Astrocyte (in vitro differentiated cells and primary cell): ENCODE measurements at regions not wholly inside any gene's neighbourhood (a gene's known extent, or its start where the extent isn't known, plus 50 kb on each side); places are given as distances from the start of the nearest gene placed in this dataset.

Experiments
- DNase-seq: peaks from one replicate; pipeline ENCODE4 v3.0.0-alpha.2; 2010; ENCODE audit warnings: low read depth
- FAIRE-seq: peaks from 2 replicates; lab custom pipeline; 2011; peaks lifted over from hg19 to GRCh38; lab: Jason Lieb, UNC
- H2AFZ ChIP-seq: 2 replicates; pipeline ENCODE4 v1.6.0; 2012; ENCODE audit warnings: low read depth, low read length, inconsistent platforms
- H3K27ac ChIP-seq: 2 replicates; pipeline ENCODE4 v1.5.1; 2011; ENCODE audit warnings: low read depth, low read length, inconsistent platforms
- H3K27me3 ChIP-seq: 2 replicates; pipeline ENCODE4 v1.6.0; 2011; ENCODE audit warnings: low read length, inconsistent platforms; ENCODE audit not compliant: insufficient read depth
- H3K36me3 ChIP-seq: 2 replicates; pipeline ENCODE4 v1.5.1; 2011; ENCODE audit warnings: low read length, inconsistent platforms; ENCODE audit not compliant: insufficient read depth
- H3K4me1 ChIP-seq: 2 replicates; pipeline ENCODE4 v1.5.1; 2011; ENCODE audit warnings: low read length, inconsistent platforms; ENCODE audit not compliant: insufficient read depth
- H3K4me2 ChIP-seq: 2 replicates; pipeline ENCODE4 v1.6.0; 2012; ENCODE audit warnings: low read length, inconsistent platforms
- H3K4me3 ChIP-seq: 2 replicates; pipeline ENCODE4 v1.5.1; 2011; ENCODE audit warnings: low read depth, mild to moderate bottlenecking, low read length, inconsistent platforms; ENCODE audit not compliant: insufficient read depth
- H3K79me2 ChIP-seq: 2 replicates; pipeline ENCODE4 v1.6.0; 2012; ENCODE audit warnings: mild to moderate bottlenecking, low read length, inconsistent platforms; ENCODE audit not compliant: insufficient read depth
- H3K9ac ChIP-seq: 2 replicates; pipeline ENCODE4 v1.6.0; 2012; ENCODE audit warnings: mild to moderate bottlenecking, low read length, inconsistent platforms
- H3K9me3 ChIP-seq: 2 replicates; pipeline ENCODE4 v1.5.1; 2012; ENCODE audit warnings: low read depth, mild to moderate bottlenecking, low read length, inconsistent platforms; ENCODE audit not compliant: insufficient read depth
- H4K20me1 ChIP-seq: 2 replicates; pipeline ENCODE4 v1.6.0; 2012; ENCODE audit warnings: low read length, inconsistent platforms; ENCODE audit not compliant: insufficient read depth
- H3K27ac Mint-ChIP-seq: one replicate; pipeline ENCODE4 v1.8.0; 2021; ENCODE audit warnings: mild to moderate bottlenecking, mixed read lengths; ENCODE audit not compliant: unreplicated experiment
- H3K27me3 Mint-ChIP-seq: one replicate; pipeline ENCODE4 v1.8.0; 2021; ENCODE audit warnings: low read depth, mixed read lengths; ENCODE audit not compliant: unreplicated experiment
- H3K36me3 Mint-ChIP-seq: one replicate; pipeline ENCODE4 v1.8.0; 2021; ENCODE audit warnings: low read depth, mixed read lengths; ENCODE audit not compliant: unreplicated experiment
- H3K4me1 Mint-ChIP-seq: one replicate; pipeline ENCODE4 v1.8.0; 2021; ENCODE audit warnings: low read depth, mixed read lengths; ENCODE audit not compliant: unreplicated experiment
- H3K4me3 Mint-ChIP-seq: one replicate; pipeline ENCODE4 v1.8.0; 2021; ENCODE audit warnings: mild to moderate bottlenecking, moderate library complexity, mixed read lengths; ENCODE audit not compliant: unreplicated experiment
- H3K9me3 Mint-ChIP-seq: one replicate; pipeline ENCODE4 v1.8.0; 2021; ENCODE audit warnings: mild to moderate bottlenecking, mixed read lengths; ENCODE audit not compliant: unreplicated experiment
- EZH2 ChIP-seq: IDR thresholded peaks from 2 replicates; pipeline ENCODE4 v1.6.1; 2012; ENCODE audit warnings: mild to moderate bottlenecking, low read length, inconsistent platforms; ENCODE audit not compliant: insufficient read depth
- TF ChIP-seq, protein P1 (sequence below): IDR thresholded peaks from 2 replicates; pipeline ENCODE4 v1.5.1; 2011; ENCODE audit warnings: low read depth, mild to moderate bottlenecking, inconsistent platforms, low read length, moderate library complexity; ENCODE audit not compliant: insufficient read depth

- no peaks in the 10 kb centered on the region for H3K27me3 Mint-ChIP-seq
- H4K20me1 ChIP-seq, result no peaks in the 10 kb centered on the region
- H3K4me2 ChIP-seq, result no peak overlapping the region
- no peak overlapping the region for H3K4me3 Mint-ChIP-seq
- no peak overlapping the region for H3K4me3 ChIP-seq
- H3K9me3 ChIP-seq, result peaks cover 9% of the 10 kb centered on the region
- DNase-seq (no peak), FAIRE-seq (peak; percentile 45)
- no peaks in the 10 kb centered on the region for H3K27me3 ChIP-seq
- no peaks in the 10 kb centered on the region for H3K36me3 ChIP-seq
- H3K79me2 ChIP-seq, result no peaks in the 10 kb centered on the region
- TF ChIP-seq EZH2, result no peak
- TF ChIP-seq, protein P1, sequence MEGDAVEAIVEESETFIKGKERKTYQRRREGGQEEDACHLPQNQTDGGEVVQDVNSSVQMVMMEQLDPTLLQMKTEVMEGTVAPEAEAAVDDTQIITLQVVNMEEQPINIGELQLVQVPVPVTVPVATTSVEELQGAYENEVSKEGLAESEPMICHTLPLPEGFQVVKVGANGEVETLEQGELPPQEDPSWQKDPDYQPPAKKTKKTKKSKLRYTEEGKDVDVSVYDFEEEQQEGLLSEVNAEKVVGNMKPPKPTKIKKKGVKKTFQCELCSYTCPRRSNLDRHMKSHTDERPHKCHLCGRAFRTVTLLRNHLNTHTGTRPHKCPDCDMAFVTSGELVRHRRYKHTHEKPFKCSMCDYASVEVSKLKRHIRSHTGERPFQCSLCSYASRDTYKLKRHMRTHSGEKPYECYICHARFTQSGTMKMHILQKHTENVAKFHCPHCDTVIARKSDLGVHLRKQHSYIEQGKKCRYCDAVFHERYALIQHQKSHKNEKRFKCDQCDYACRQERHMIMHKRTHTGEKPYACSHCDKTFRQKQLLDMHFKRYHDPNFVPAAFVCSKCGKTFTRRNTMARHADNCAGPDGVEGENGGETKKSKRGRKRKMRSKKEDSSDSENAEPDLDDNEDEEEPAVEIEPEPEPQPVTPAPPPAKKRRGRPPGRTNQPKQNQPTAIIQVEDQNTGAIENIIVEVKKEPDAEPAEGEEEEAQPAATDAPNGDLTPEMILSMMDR, result no peak
- no peaks in the 10 kb centered on the region for H3K9me3 Mint-ChIP-seq
- H3K36me3 Mint-ChIP-seq, result no peaks in the 10 kb centered on the region
- H3K9ac ChIP-seq, result no peak overlapping the region
- no peaks in the 10 kb centered on the region for H3K4me1 ChIP-seq
- H3K27ac Mint-ChIP-seq, result no peak overlapping the region
- H2AFZ ChIP-seq, result no peak overlapping the region
- peaks cover 2% of the 10 kb centered on the region for H3K4me1 Mint-ChIP-seq
- H3K27ac ChIP-seq, result no peak overlapping the region
Observed at GRCh38 chrX:134074151-134074550, 88.8 kb upstream of the GPC3 start.

- H3K9ac ChIP-seq, result no peak overlapping the region
- no peak for TF ChIP-seq EZH2
- TF ChIP-seq, protein P1, result no peak
- Mint-ChIP-seq H3K9me3 (peaks cover 2% of the 10 kb centered on the region), H3K27me3 (no peaks in the 10 kb centered on the region), H3K4me3 (no peak overlapping the region), H3K4me1 (peaks cover 2% of the 10 kb centered on the region), H3K27ac (no peak overlapping the region), H3K36me3 (no peaks in the 10 kb centered on the region)
- H3K4me1 ChIP-seq, result no peaks in the 10 kb centered on the region
- H3K4me3 ChIP-seq, result no peak overlapping the region
- H3K27me3 ChIP-seq, result no peaks in the 10 kb centered on the region
- H3K27ac ChIP-seq, result no peak overlapping the region
- no peak overlapping the region for H2AFZ ChIP-seq
- no peak for DNase-seq
- peak; percentile 92 for FAIRE-seq
- H3K4me2 ChIP-seq, result no peak overlapping the region
- H3K9me3 ChIP-seq, result peaks cover 9% of the 10 kb centered on the region
- H4K20me1 ChIP-seq, result no peaks in the 10 kb centered on the region
- H3K36me3 ChIP-seq, result no peaks in the 10 kb centered on the region
- H3K79me2 ChIP-seq, result no peaks in the 10 kb centered on the region
Observed at GRCh38 chrX:134075894-134076718, 90.7 kb upstream of the GPC3 start.

DNA sequence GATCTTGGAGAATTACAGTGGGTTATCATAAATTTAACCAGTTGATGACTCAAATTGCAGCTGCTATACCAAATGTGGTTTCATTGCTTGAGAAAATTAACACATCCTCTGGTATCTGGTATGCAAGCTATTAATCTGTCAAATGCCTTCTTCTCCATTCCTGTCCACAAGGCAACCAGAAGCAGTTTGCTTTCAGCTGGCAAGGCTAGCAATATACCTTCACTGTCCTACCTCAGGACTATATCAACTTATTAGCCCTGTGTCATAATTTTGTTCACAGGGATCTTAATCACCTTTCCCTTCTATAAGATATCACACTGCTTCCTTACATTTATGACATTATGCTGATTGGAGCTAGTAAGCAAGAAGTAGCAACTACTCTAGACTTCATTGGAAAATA lies 110.0 kb upstream of the GPC3 start:
- H3K9me3 ChIP-seq, result no peaks in the 10 kb centered on the region

More for the DNA sequence above, 110.0 kb upstream of the GPC3 start:
- Histone ChIP-seq H3K27ac (no peak overlapping the region), H3K4me2 (no peak overlapping the region), H3K27me3 (no peaks in the 10 kb centered on the region), H4K20me1 (no peaks in the 10 kb centered on the region), H2AFZ (no peak overlapping the region), H3K36me3 (no peaks in the 10 kb centered on the region), H3K4me1 (no peaks in the 10 kb centered on the region), H3K4me3 (no peak overlapping the region), H3K79me2 (no peaks in the 10 kb centered on the region), H3K9ac (no peak overlapping the region)
- no peak for TF ChIP-seq EZH2
- TF ChIP-seq, protein P1, result no peak
- FAIRE-seq (no peak), DNase-seq (no peak)
- H3K36me3 Mint-ChIP-seq, result no peaks in the 10 kb centered on the region
- H3K9me3 Mint-ChIP-seq, result no peaks in the 10 kb centered on the region
- H3K4me1 Mint-ChIP-seq, result no peaks in the 10 kb centered on the region
- no peak overlapping the region for H3K4me3 Mint-ChIP-seq
- H3K27me3 Mint-ChIP-seq, result no peaks in the 10 kb centered on the region
- H3K27ac Mint-ChIP-seq, result no peak overlapping the region
